Activated CD8-positive, alpha-beta memory T cell treated with anti-CD3 and anti-CD28 coated beads, Interleukin-2, amount 10 ng/mL, durations not matched to agents 7 days and 5 days (primary cell): ENCODE measurements at regions not wholly inside any gene's neighbourhood (a gene's known extent, or its start where the extent isn't known, plus 50 kb on each side); places are given as distances from the start of the nearest gene placed in this dataset.

ENCODE experiments used
- ATAC-seq: fragments of 150-1000 bp; cut with Tn5 transposase; one replicate; pipeline ENCODE4 v1.10.0; 2021; ENCODE audit warnings: moderate library complexity
- CTCF ChIA-PET: fragments of 350-600 bp; sonication (Branson Sonifier 250); formaldehyde crosslinking; loops from one replicate; lab custom pipeline; 2021; ENCODE audit warnings: antibody characterized with exemption; lab: Charles Lee
- DNase-seq: peaks from one replicate; pipeline ENCODE4 v3.0.0-alpha.2; 2020
- H3K27ac Mint-ChIP-seq: one replicate; pipeline ENCODE4 v1.8.0; 2021; ENCODE audit warnings: mild to moderate bottlenecking, mixed read lengths
- H3K27me3 Mint-ChIP-seq: one replicate; pipeline ENCODE4 v1.8.0; 2021; ENCODE audit warnings: mixed read lengths
- H3K36me3 Mint-ChIP-seq: one replicate; pipeline ENCODE4 v1.8.0; 2021; ENCODE audit warnings: mild to moderate bottlenecking, mixed read lengths
- H3K4me1 Mint-ChIP-seq: one replicate; pipeline ENCODE4 v1.8.0; 2021; ENCODE audit warnings: mixed read lengths
- H3K4me3 Mint-ChIP-seq: one replicate; pipeline ENCODE4 v1.8.0; 2021; ENCODE audit warnings: mild to moderate bottlenecking, moderate library complexity, mixed read lengths
- H3K9me3 Mint-ChIP-seq: one replicate; pipeline ENCODE4 v1.8.0; 2022; ENCODE audit warnings: low read depth, mixed read lengths

DNA sequence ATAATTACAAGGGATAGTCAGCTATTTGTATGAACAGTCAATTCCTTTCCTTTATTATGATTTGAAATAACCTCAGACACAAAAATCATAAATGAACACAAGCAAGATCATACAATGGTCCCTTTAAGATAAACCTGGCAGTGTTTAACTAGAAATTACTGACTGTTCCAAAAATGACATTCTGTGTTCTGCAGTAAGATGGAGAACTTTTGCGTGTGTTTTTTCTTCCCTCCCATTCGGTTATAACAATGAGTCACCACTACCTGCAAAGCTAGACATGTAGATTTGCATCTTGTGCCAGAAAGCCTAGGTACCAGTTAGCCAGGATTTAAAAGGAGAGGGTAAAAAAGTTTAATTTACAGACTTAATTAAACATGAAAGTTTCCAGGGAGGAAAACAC is 248.2 kb upstream of the ADAMTS9 start:
- H3K27me3 Mint-ChIP-seq = no peaks in the 10 kb centered on the region
- no peaks in the 10 kb centered on the region for H3K4me1 Mint-ChIP-seq
- DNase-seq = no peak
- ATAC-seq = no peak
- no peaks in the 10 kb centered on the region for H3K36me3 Mint-ChIP-seq
- peaks cover 7% of the 10 kb centered on the region for H3K9me3 Mint-ChIP-seq
- H3K27ac Mint-ChIP-seq = no peak overlapping the region
- no peak overlapping the region for H3K4me3 Mint-ChIP-seq
- CTCF ChIA-PET = no interaction called here

DNA sequence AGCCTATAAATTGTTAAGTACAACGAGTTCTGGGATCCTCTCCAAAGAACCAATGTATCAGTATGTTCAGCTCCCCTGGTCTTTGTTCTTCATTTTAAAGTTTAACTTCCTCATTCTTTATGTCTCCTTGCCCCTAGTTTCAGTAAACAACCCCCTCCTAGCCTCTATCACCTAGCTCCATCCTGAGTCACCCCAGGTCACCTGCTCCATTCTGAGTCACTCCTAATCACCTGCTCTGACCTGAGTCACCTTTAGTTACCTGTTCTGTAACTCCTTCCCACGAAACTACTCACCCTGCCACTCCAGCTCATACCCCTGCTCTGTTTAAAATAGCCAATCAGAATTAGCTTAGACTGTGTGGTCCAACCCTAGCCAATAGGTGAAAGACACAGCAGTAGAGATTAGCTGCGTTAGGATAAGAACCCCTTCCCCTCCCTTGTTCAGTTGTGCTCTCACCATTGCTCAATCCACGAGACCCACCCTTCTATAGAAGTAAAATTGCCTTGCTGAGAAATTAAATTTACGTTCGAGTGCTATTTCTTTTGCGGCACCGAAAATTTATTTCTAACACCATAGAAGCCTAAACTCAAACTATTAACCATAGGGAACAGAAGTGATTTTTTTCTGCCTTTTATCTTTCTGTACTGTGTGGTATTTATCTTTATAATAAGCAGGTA is 245.0 kb upstream of the ADAMTS9 start:
- Mint-ChIP-seq H3K4me3 (no peak overlapping the region), H3K27ac (no peak overlapping the region), H3K9me3 (peaks cover 8% of the 10 kb centered on the region), H3K36me3 (no peaks in the 10 kb centered on the region), H3K27me3 (no peaks in the 10 kb centered on the region), H3K4me1 (no peaks in the 10 kb centered on the region)
- DNase-seq (no peak), ATAC-seq (no peak)
- CTCF ChIA-PET = no interaction called here

GRCh38 chr3:64932016-64932518 is 244.3 kb upstream of the ADAMTS9 start:
- DNase-seq = no peak
- H3K4me3 Mint-ChIP-seq = no peak overlapping the region
- no peaks in the 10 kb centered on the region for H3K36me3 Mint-ChIP-seq
- H3K9me3 Mint-ChIP-seq = peaks cover 8% of the 10 kb centered on the region
- H3K4me1 Mint-ChIP-seq = no peaks in the 10 kb centered on the region
- no peak for ATAC-seq
- no peak overlapping the region for H3K27ac Mint-ChIP-seq
- no peaks in the 10 kb centered on the region for H3K27me3 Mint-ChIP-seq
- CTCF ChIA-PET = no interaction called here

- DNase-seq (no peak), ATAC-seq (no peak)
- Mint-ChIP-seq H3K9me3 (peaks cover 8% of the 10 kb centered on the region), H3K4me3 (no peak overlapping the region), H3K36me3 (no peaks in the 10 kb centered on the region), H3K27me3 (no peaks in the 10 kb centered on the region), H3K4me1 (no peaks in the 10 kb centered on the region), H3K27ac (no peak overlapping the region)
- CTCF ChIA-PET = no interaction called here
Measured at GRCh38 chr3:64930891-64931290, 243.1 kb upstream of the ADAMTS9 start.

DNA sequence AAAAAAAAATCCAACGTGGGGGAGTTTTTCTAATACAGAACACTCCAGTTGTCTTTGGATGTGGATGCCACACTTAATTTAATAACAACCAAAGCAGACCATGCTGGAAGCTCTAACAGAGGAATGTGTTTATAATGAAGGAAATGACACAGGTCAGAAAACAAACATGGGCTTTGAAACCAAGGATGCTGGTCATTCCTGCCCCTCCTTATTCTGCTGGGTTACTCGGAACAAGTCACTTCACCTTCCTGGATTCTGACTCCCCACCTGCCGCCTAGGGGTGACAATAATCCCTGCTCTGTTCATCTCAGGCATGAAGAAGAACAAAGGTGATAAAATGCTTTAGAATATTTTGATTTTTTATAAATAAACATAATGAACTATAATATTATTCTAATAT is 240.9 kb upstream of the ADAMTS9 start:
- H3K36me3 Mint-ChIP-seq = no peaks in the 10 kb centered on the region
- H3K4me3 Mint-ChIP-seq = no peak overlapping the region
- ATAC-seq = no peak
- CTCF ChIA-PET = no interaction called here
- no peaks in the 10 kb centered on the region for H3K4me1 Mint-ChIP-seq
- no peak for DNase-seq
- H3K27me3 Mint-ChIP-seq = no peaks in the 10 kb centered on the region
- H3K9me3 Mint-ChIP-seq = peaks cover 5% of the 10 kb centered on the region
- no peak overlapping the region for H3K27ac Mint-ChIP-seq

DNA sequence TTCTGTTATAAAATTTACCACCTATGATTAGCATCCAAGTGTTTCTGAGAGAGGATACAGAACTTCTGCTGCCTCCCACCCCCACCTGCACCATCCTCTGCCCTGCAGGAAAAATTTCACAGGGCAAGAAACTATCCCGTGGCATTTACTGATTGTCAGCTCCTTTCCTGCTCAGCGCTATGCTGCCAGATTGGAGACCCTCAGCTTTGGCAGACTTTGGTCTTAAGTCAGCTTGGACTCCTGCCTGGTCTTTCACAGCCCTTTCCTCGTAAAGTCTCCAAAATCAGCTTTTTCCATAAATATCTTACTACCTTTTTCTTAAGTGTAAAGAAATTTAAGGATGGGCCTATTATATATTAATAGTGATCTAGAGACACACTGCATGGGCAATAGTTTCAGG is 239.9 kb upstream of the ADAMTS9 start:
- no peaks in the 10 kb centered on the region for H3K36me3 Mint-ChIP-seq
- no peak overlapping the region for H3K4me3 Mint-ChIP-seq
- no peaks in the 10 kb centered on the region for H3K4me1 Mint-ChIP-seq
- H3K9me3 Mint-ChIP-seq = peaks cover 2% of the 10 kb centered on the region
- H3K27ac Mint-ChIP-seq = no peak overlapping the region
- ATAC-seq = no peak
- DNase-seq = no peak
- CTCF ChIA-PET = no interaction called here
- H3K27me3 Mint-ChIP-seq = no peaks in the 10 kb centered on the region

DNA sequence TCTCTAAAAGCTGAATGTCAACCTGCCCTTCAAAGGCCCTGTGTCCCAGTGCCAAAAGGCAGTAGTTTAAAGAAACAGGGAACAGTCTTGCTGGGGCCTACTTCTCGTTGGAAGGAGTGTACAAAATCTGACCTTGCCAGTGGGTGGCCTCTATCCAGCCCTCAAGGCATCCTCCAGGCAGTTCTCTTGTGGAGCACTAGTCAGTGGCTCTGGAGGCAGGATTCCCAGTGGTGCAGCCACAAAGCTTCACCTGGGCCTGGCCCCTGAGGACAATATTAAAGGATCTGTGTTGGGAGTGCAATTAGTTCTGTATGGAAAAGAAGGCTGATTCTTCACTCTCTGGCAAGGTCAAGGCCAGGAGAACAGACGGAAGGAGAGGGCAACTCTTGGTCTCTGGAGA is 237.8 kb upstream of the ADAMTS9 start:
- Mint-ChIP-seq H3K27ac (no peak overlapping the region), H3K9me3 (no peaks in the 10 kb centered on the region), H3K27me3 (no peaks in the 10 kb centered on the region), H3K36me3 (no peaks in the 10 kb centered on the region), H3K4me1 (no peaks in the 10 kb centered on the region), H3K4me3 (no peak overlapping the region)
- ATAC-seq (no peak), DNase-seq (no peak)
- CTCF ChIA-PET = no interaction called here

DNA sequence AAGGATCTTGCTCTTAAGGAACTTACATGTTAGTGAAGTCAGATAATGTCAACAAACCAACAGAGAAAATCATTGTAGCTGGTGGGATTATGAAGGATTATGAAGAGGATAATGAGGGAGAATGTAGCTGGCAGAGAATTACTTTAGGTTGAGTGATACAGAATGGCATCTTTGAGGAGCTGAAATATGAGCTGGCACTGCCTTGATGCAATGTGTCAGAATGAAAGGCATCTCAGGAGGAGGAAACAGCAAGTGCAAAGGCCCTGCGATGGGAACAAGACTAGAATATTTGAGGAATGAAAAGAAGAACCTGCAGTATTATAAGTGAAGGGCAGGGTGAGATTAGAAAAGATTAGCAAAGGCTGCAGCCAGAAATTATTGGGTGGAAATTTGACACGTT is 237.2 kb upstream of the ADAMTS9 start:
- CTCF ChIA-PET = no interaction called here
- no peak for ATAC-seq

DNA sequence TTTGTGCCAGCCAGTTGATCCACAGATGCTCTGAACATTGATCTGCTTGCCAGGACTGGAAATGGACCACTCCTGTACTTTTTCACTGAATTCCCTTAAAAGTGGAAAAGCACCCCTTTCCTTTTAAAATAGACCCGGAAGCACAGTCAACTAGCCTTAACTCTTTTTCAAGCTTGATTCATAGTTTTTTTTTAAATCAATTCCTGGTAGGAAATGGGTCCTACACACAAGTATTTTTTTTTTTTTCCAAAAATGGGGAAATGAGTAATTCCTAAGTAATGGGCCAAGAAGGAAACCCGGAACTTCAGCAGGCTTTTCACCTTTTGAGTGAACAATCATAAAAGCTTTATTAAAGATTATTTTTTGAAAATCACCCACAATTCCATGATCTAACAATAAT is 234.4 kb upstream of the ADAMTS9 start:
- H3K4me3 Mint-ChIP-seq = no peak overlapping the region
- H3K9me3 Mint-ChIP-seq = no peaks in the 10 kb centered on the region
- no peaks in the 10 kb centered on the region for H3K27me3 Mint-ChIP-seq
- no peak overlapping the region for H3K27ac Mint-ChIP-seq
- no peaks in the 10 kb centered on the region for H3K36me3 Mint-ChIP-seq
- no peak for ATAC-seq
- no peak for DNase-seq
- H3K4me1 Mint-ChIP-seq = no peaks in the 10 kb centered on the region
- CTCF ChIA-PET = no interaction called here

More for the DNA sequence above, 237.2 kb upstream of the ADAMTS9 start:
- no peak overlapping the region for H3K4me3 Mint-ChIP-seq
- H3K4me1 Mint-ChIP-seq = no peaks in the 10 kb centered on the region
- no peak for DNase-seq
- no peak overlapping the region for H3K27ac Mint-ChIP-seq
- H3K36me3 Mint-ChIP-seq = no peaks in the 10 kb centered on the region
- no peaks in the 10 kb centered on the region for H3K27me3 Mint-ChIP-seq
- no peaks in the 10 kb centered on the region for H3K9me3 Mint-ChIP-seq

- Mint-ChIP-seq H3K4me3 (no peak overlapping the region), H3K9me3 (no peaks in the 10 kb centered on the region), H3K27ac (no peak overlapping the region), H3K27me3 (no peaks in the 10 kb centered on the region), H3K4me1 (no peaks in the 10 kb centered on the region), H3K36me3 (no peaks in the 10 kb centered on the region)
- ATAC-seq (no peak), DNase-seq (no peak)
- CTCF ChIA-PET = no interaction called here
Measured at GRCh38 chr3:64921281-64922065, 233.7 kb upstream of the ADAMTS9 start.

DNA sequence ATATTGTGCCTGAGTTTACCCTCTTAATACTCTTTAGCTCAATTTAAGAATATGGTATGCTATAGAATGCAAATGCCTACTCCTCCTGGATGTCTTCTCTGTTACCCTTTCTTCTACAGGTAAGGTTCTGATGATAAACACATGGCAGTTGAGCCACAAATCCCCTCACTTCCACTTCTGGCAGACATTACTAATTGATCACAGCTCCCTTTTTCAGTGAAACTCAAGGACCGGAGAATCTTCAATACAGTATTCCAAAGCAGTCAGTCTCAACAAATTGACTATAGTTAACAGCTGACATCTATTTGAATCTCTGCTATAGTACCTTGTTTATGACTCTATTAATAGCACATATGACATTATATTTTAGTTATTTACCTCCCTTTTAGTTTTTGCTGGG is 232.1 kb upstream of the ADAMTS9 start:
- H3K9me3 Mint-ChIP-seq = no peaks in the 10 kb centered on the region
- H3K27ac Mint-ChIP-seq = no peak overlapping the region
- CTCF ChIA-PET = no interaction called here
- H3K4me3 Mint-ChIP-seq = no peak overlapping the region
- H3K4me1 Mint-ChIP-seq = no peaks in the 10 kb centered on the region
- DNase-seq (no peak), ATAC-seq (no peak)
- H3K27me3 Mint-ChIP-seq = no peaks in the 10 kb centered on the region
- H3K36me3 Mint-ChIP-seq = no peaks in the 10 kb centered on the region

DNA sequence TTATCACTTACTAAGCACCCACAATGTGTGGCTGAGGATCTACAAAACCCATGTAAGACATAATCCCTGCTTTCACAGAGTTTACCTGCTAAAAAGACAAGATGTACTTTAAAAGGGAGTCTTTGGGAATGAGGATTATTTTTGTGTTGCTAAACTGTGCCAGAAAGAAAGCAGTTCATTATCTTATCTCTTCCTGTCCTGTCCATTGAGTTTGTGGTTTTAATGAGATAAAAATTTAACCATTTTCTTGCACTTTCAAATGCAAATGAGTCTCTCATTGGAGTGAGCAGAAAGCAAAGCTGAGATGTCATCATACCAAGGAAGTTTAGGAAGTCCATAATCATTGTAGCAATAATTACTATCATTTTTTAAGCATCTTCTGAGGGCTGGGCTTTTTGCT is 231.2 kb upstream of the ADAMTS9 start:
- H3K4me1 Mint-ChIP-seq = no peaks in the 10 kb centered on the region
- H3K27ac Mint-ChIP-seq = no peak overlapping the region
- no peaks in the 10 kb centered on the region for H3K36me3 Mint-ChIP-seq
- no peaks in the 10 kb centered on the region for H3K9me3 Mint-ChIP-seq
- CTCF ChIA-PET = no interaction called here
- H3K4me3 Mint-ChIP-seq = no peak overlapping the region
- no peaks in the 10 kb centered on the region for H3K27me3 Mint-ChIP-seq
- DNase-seq (no peak), ATAC-seq (no peak)

- CTCF ChIA-PET = no interaction called here
- no peak overlapping the region for H3K4me3 Mint-ChIP-seq
Measured at GRCh38 chr3:64917914-64918453, 230.2 kb upstream of the ADAMTS9 start.

GRCh38 chr3:64916937-64917336 is 229.1 kb upstream of the ADAMTS9 start:
- CTCF ChIA-PET = no interaction called here
- no peak overlapping the region for H3K4me3 Mint-ChIP-seq
- peaks cover 3% of the 10 kb centered on the region for H3K9me3 Mint-ChIP-seq
- ATAC-seq (no peak), DNase-seq (no peak)
- H3K4me1 Mint-ChIP-seq = no peaks in the 10 kb centered on the region
- no peaks in the 10 kb centered on the region for H3K36me3 Mint-ChIP-seq
- H3K27me3 Mint-ChIP-seq = no peaks in the 10 kb centered on the region
- H3K27ac Mint-ChIP-seq = no peak overlapping the region

More at GRCh38 chr3:64917914-64918453, 230.2 kb upstream of the ADAMTS9 start:
- Mint-ChIP-seq H3K27ac (no peak overlapping the region), H3K27me3 (no peaks in the 10 kb centered on the region), H3K36me3 (no peaks in the 10 kb centered on the region), H3K4me1 (no peaks in the 10 kb centered on the region), H3K9me3 (no peaks in the 10 kb centered on the region)
- ATAC-seq = no peak
- DNase-seq = no peak
